CD4-positive, alpha-beta T cell treated with Interleukin-4 for 4 hours (primary cell): ENCODE measurements at regions not wholly inside any gene's neighbourhood (a gene's known extent, or its start where the extent isn't known, plus 50 kb on each side); places are given as distances from the start of the nearest gene placed in this dataset.
"Not testable (repeated sequence)": the region's sequence is repeated elsewhere in the genome, so short reads cannot be mapped to it uniquely, and the experiment has no call there.

Source experiments
- DNase-seq: peaks from one replicate; pipeline ENCODE4 v3.0.0-alpha.2; 2020

- DNase-seq, result no peak
These were observed 199.8 kb upstream of the FAT3 start for GRCh38 chr11:92024788-92025187.

- no peak for DNase-seq
These were observed 202.1 kb upstream of the FAT3 start for GRCh38 chr11:92022499-92022898.

GRCh38 chr11:92018332-92018731, 206.3 kb upstream of the FAT3 start:
- no peak for DNase-seq

- DNase-seq, result no peak
These were observed 216.4 kb upstream of the FAT3 start for GRCh38 chr11:92008249-92008648.

GRCh38 chr11:92002568-92002967, 222.1 kb upstream of the FAT3 start:
- no peak for DNase-seq

- no peak for DNase-seq
These were observed 226.1 kb upstream of the FAT3 start for GRCh38 chr11:91998481-91998880.

- DNase-seq, result no peak
These were observed 227.4 kb upstream of the FAT3 start for GRCh38 chr11:91997226-91997625.

- DNase-seq, result no peak
These were observed 228.1 kb upstream of the FAT3 start for GRCh38 chr11:91996526-91996925.

GRCh38 chr11:91988443-91988842, 236.2 kb upstream of the FAT3 start:
- not testable (repeated sequence) for DNase-seq

- DNase-seq, result no peak
These were observed 238.4 kb upstream of the FAT3 start for GRCh38 chr11:91986218-91986617.

GRCh38 chr11:91984033-91984584, 240.5 kb upstream of the FAT3 start:
- no peak for DNase-seq

GRCh38 chr11:91981995-91982394, 242.6 kb upstream of the FAT3 start:
- no peak for DNase-seq

GRCh38 chr11:91979775-91980174, 244.8 kb upstream of the FAT3 start:
- no peak for DNase-seq

GRCh38 chr11:91978747-91979146, 245.9 kb upstream of the FAT3 start:
- no peak for DNase-seq

- no peak for DNase-seq
These were observed 251.9 kb upstream of the FAT3 start for GRCh38 chr11:91972665-91973266.

- DNase-seq, result no peak
These were observed 254.0 kb upstream of the FAT3 start for GRCh38 chr11:91970624-91971023.

GRCh38 chr11:91969486-91969885, 255.1 kb upstream of the FAT3 start:
- DNase-seq, result no peak

GRCh38 chr11:91967691-91968045, 256.9 kb upstream of the FAT3 start:
- DNase-seq, result no peak

- no peak for DNase-seq
These were observed 257.5 kb upstream of the FAT3 start for GRCh38 chr11:91967026-91967690.

- no peak for DNase-seq
These were observed 258.2 kb upstream of the FAT3 start for GRCh38 chr11:91966368-91966767.

GRCh38 chr11:91960770-91961169, 263.8 kb upstream of the FAT3 start:
- no peak for DNase-seq

GRCh38 chr11:91959411-91959810, 265.2 kb upstream of the FAT3 start:
- DNase-seq, result no peak

- DNase-seq, result no peak
These were observed 267.9 kb upstream of the FAT3 start for GRCh38 chr11:91956711-91957110.

- no peak for DNase-seq
These were observed 269.4 kb upstream of the FAT3 start for GRCh38 chr11:91955206-91955605.

GRCh38 chr11:91952056-91952455, 272.6 kb upstream of the FAT3 start:
- no peak for DNase-seq
